Chondrocyte (in vitro differentiated cells): ENCODE measurements at regions not wholly inside any gene's neighbourhood (a gene's known extent, or its start where the extent isn't known, plus 50 kb on each side); places are given as distances from the start of the nearest gene placed in this dataset.
"Not testable (repeated sequence)": the region's sequence is repeated elsewhere in the genome, so short reads cannot be mapped to it uniquely, and the experiment has no call there.

Source experiments
- DNase-seq: peaks from one replicate; pipeline ENCODE4 v3.0.0; 2021; ENCODE audit warnings: mixed read lengths, low spot score
- H3K27ac Mint-ChIP-seq: one replicate; pipeline ENCODE4 v1.8.0; 2021; ENCODE audit warnings: mild to moderate bottlenecking, moderate library complexity, mixed read lengths; ENCODE audit not compliant: unreplicated experiment
- H3K27me3 Mint-ChIP-seq: 2 replicates; pipeline ENCODE4 v1.8.0; 2021; ENCODE audit warnings: low read depth, mixed read lengths
- H3K36me3 Mint-ChIP-seq: 2 replicates; pipeline ENCODE4 v1.8.0; 2021; ENCODE audit warnings: low read depth, mixed read lengths
- H3K4me1 Mint-ChIP-seq: 2 replicates; pipeline ENCODE4 v1.8.0; 2021; ENCODE audit warnings: low read depth, mild to moderate bottlenecking, mixed read lengths
- H3K4me3 Mint-ChIP-seq: one replicate; pipeline ENCODE4 v1.8.0; 2021; ENCODE audit warnings: mild to moderate bottlenecking, moderate library complexity, mixed read lengths; ENCODE audit not compliant: unreplicated experiment
- H3K9me3 Mint-ChIP-seq: 2 replicates; pipeline ENCODE4 v1.8.0; 2021; ENCODE audit warnings: low read depth, mixed read lengths
- TF ChIP-seq, protein P1 (sequence below): fragments of 200-600 bp; sonication (generic); IDR thresholded peaks from 2 replicates; pipeline ENCODE4 v1.5.0; 2021; ENCODE audit warnings: antibody characterized with exemption, mild to moderate bottlenecking, moderate library complexity

DNA sequence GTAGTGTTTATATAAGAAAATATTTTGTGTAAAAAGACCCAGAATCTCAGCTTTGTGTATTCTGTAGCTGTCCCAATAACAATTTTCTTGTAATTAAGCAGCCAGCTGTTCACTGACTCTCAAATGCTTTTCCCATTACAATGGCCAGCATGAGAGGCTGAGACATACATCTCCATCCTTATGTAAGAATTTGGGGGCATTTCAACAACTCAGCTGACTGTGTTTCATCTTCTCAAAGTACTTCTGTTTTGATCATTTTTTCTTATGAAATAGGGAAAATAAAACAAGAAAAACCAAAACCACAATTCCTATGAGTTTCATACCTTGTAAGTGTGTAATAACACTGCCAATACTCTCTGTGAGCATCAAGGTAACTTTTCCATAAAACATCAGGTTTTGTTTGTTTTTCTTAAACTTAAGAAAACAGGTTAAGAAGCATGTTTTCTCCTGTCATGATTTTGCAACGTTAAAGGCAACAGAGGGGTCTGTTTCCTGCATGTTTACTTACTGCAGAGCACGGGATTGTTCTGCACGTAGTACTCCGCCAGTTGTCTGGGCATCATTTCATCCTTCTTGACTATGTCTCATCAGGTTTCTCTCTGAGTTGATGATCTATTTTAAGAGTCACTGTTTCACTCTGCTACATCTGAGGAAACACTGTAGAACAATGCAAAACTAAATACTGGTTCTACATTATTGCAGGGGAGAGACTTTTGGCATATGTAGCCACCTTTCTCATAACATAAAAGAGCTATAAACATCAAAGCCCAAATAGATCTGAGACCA, 62.9 kb upstream of the CYRIA start:
- Mint-ChIP-seq H3K4me1 (no peaks in the 10 kb centered on the region), H3K27ac (no peak overlapping the region), H3K4me3 (no peak overlapping the region), H3K27me3 (peaks cover 41% of the 10 kb centered on the region), H3K9me3 (no peaks in the 10 kb centered on the region), H3K36me3 (no peaks in the 10 kb centered on the region)
- TF ChIP-seq, protein P1, sequence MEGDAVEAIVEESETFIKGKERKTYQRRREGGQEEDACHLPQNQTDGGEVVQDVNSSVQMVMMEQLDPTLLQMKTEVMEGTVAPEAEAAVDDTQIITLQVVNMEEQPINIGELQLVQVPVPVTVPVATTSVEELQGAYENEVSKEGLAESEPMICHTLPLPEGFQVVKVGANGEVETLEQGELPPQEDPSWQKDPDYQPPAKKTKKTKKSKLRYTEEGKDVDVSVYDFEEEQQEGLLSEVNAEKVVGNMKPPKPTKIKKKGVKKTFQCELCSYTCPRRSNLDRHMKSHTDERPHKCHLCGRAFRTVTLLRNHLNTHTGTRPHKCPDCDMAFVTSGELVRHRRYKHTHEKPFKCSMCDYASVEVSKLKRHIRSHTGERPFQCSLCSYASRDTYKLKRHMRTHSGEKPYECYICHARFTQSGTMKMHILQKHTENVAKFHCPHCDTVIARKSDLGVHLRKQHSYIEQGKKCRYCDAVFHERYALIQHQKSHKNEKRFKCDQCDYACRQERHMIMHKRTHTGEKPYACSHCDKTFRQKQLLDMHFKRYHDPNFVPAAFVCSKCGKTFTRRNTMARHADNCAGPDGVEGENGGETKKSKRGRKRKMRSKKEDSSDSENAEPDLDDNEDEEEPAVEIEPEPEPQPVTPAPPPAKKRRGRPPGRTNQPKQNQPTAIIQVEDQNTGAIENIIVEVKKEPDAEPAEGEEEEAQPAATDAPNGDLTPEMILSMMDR, result no peak
- DNase-seq, result no peak

DNA sequence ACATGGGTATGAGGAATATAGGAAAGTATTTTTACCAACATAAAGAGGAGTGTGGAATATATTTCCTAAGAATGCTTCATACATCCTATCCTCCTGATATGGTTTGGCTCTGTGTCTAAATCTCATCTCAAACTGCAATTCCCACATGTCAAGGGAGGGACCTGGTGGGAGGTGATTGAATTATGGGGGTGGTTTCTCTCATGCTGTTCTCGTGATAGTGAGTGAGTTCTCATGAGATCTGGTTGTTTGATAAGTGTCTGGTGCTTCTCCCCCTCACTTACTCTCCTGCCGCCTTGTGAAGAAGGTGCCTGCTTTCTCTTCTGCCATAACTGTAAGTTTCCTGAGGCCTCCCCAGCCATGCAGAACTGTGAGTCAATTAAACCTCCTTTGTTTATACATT, 62.2 kb upstream of the CYRIA start:
- H3K9me3 Mint-ChIP-seq, DNase-seq, H3K36me3 Mint-ChIP-seq, H3K4me1 Mint-ChIP-seq, H3K27ac Mint-ChIP-seq, H3K4me3 Mint-ChIP-seq: not testable (repeated sequence)
- H3K27me3 Mint-ChIP-seq, result peaks cover 42% of the 10 kb centered on the region

DNA sequence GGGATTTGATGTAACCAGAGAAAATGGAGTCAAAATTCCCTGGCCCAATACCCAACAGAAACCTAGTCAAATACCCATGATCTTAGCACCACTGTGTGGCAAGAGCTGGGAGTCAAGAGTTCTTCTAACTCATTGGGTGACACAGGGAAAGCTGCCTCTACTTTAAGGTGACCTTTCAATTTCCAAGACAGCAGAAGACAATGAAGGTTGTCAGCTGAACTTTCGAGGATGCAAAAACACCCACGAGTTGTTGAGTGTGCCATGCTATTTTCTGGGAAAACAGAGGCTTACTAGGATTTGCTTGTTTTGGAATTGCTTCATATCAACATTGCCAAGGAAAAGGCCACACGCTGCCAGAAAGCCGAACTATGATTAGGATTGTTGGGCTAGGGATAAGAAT, 61.6 kb upstream of the CYRIA start:
- H3K4me1 Mint-ChIP-seq, result no peaks in the 10 kb centered on the region
- peaks cover 40% of the 10 kb centered on the region for H3K27me3 Mint-ChIP-seq
- DNase-seq, result no peak
- H3K9me3 Mint-ChIP-seq, result no peaks in the 10 kb centered on the region
- H3K36me3 Mint-ChIP-seq, result no peaks in the 10 kb centered on the region
- H3K4me3 Mint-ChIP-seq, result no peak overlapping the region
- TF ChIP-seq, protein P1, result peak; percentile 46
- H3K27ac Mint-ChIP-seq, result no peak overlapping the region

DNA sequence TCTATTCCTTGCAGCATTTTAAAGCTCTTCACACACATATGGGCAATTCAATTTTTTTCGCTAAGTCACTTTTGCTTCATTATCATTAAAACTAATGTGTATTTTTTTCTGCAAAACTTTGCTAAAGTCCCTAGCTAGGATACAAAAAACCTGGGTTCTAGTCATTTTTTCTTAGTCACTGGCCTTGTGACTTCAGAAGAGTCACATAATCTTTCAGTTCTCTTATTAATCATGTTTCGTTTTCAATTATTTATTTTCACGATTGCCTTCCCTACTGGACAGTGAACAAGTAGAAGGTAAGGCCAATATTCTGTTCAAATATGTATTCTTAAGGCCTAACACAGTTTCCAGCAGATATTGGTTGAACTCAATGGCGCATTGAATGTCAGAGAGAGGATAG, 60.9 kb upstream of the CYRIA start:
- peaks cover 39% of the 10 kb centered on the region for H3K27me3 Mint-ChIP-seq
- no peak overlapping the region for H3K4me3 Mint-ChIP-seq
- no peaks in the 10 kb centered on the region for H3K9me3 Mint-ChIP-seq
- no peaks in the 10 kb centered on the region for H3K4me1 Mint-ChIP-seq
- DNase-seq, result no peak
- TF ChIP-seq, protein P1, result no peak
- no peak overlapping the region for H3K27ac Mint-ChIP-seq
- H3K36me3 Mint-ChIP-seq, result no peaks in the 10 kb centered on the region

DNA sequence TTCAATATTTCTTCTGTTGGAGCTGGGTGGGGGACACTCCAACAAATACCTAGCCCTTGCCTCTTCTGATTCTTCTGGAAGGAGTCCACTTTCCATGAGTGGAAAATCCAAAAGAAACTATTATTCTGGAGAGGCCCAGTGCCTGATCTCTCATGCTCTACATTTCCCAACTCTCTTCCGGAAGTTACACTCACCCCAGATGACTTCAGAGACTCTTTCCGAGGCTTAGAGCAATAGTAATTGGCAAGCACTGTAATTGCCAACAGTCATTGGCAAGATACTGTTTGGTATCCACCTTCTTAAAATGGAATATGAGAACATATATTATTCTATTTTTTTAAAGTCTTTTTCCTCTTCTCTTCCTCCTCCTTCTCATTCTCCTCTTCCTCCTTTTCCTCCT, 60.5 kb upstream of the CYRIA start:
- Mint-ChIP-seq H3K4me1 (no peaks in the 10 kb centered on the region), H3K36me3 (no peaks in the 10 kb centered on the region), H3K4me3 (no peak overlapping the region), H3K9me3 (no peaks in the 10 kb centered on the region), H3K27ac (no peak overlapping the region), H3K27me3 (peaks cover 37% of the 10 kb centered on the region)
- DNase-seq, result no peak
- TF ChIP-seq, protein P1, result no peak

DNA sequence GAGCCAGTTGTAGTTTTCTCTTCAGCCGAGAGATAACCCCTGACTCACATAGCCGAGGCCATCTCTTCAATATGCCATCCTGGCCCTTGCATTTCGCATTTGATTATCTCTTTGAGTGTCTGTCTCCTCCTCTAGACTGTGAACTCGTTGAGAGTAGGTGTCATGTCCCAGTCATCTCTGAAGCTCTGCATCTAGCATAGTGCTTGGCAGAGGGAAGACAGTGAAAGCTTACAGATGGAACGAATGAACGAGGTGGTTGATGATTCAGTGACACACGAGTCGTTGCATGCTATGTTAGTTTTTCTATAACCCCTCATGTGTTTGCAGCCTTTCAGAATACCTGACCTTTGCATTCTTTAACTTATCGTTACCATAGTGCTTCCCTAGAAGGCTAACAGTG, 59.9 kb upstream of the CYRIA start:
- TF ChIP-seq, protein P1, result no peak
- DNase-seq, result no peak
- no peak overlapping the region for H3K27ac Mint-ChIP-seq
- no peak overlapping the region for H3K4me3 Mint-ChIP-seq
- H3K36me3 Mint-ChIP-seq, result no peaks in the 10 kb centered on the region
- H3K4me1 Mint-ChIP-seq, result no peaks in the 10 kb centered on the region
- H3K9me3 Mint-ChIP-seq, result no peaks in the 10 kb centered on the region
- H3K27me3 Mint-ChIP-seq, result peaks cover 38% of the 10 kb centered on the region
